Endothelial cell (in vitro differentiated cells): ENCODE measurements at regions not wholly inside any gene's neighbourhood (a gene's known extent, or its start where the extent isn't known, plus 50 kb on each side); places are given as distances from the start of the nearest gene placed in this dataset.

Experiments used
- DNase-seq: peaks from one replicate; pipeline ENCODE4 v3.0.0; 2021; ENCODE audit warnings: low spot score
- H3K27ac Mint-ChIP-seq: one replicate; pipeline ENCODE4 v1.8.0; 2021; ENCODE audit warnings: mixed read lengths, inconsistent platforms; ENCODE audit not compliant: unreplicated experiment
- H3K27me3 Mint-ChIP-seq: one replicate; pipeline ENCODE4 v1.8.0; 2021; ENCODE audit warnings: mild to moderate bottlenecking, moderate library complexity, mixed read lengths, inconsistent platforms; ENCODE audit not compliant: unreplicated experiment
- H3K36me3 Mint-ChIP-seq: one replicate; pipeline ENCODE4 v1.8.0; 2021; ENCODE audit warnings: mild to moderate bottlenecking, low read depth, mixed read lengths, inconsistent platforms; ENCODE audit not compliant: unreplicated experiment
- H3K4me1 Mint-ChIP-seq: one replicate; pipeline ENCODE4 v1.8.0; 2021; ENCODE audit warnings: mild to moderate bottlenecking, mixed read lengths, inconsistent platforms; ENCODE audit not compliant: unreplicated experiment
- H3K4me3 Mint-ChIP-seq: one replicate; pipeline ENCODE4 v1.8.0; 2021; ENCODE audit warnings: mild to moderate bottlenecking, mixed read lengths, inconsistent platforms; ENCODE audit not compliant: unreplicated experiment
- H3K9me3 Mint-ChIP-seq: one replicate; pipeline ENCODE4 v1.8.0; 2021; ENCODE audit warnings: mixed read lengths, inconsistent platforms; ENCODE audit not compliant: unreplicated experiment
- CTCF ChIP-seq: fragments of 200-600 bp; sonication (generic); IDR thresholded peaks from one replicate; pipeline ENCODE4 v1.5.0; 2021; ENCODE audit warnings: antibody characterized with exemption; ENCODE audit not compliant: unreplicated experiment

GRCh38 chr3:4036046-4036445, 236.8 kb downstream of the LRRN1 start:
- DNase-seq: no peak
- no peak overlapping the region for H3K27ac Mint-ChIP-seq
- peaks cover 9% of the 10 kb centered on the region for H3K9me3 Mint-ChIP-seq
- no peak for TF ChIP-seq CTCF
- H3K27me3 Mint-ChIP-seq: peaks cover 1% of the 10 kb centered on the region
- no peaks in the 10 kb centered on the region for H3K4me1 Mint-ChIP-seq
- H3K4me3 Mint-ChIP-seq: no peak overlapping the region
- H3K36me3 Mint-ChIP-seq: no peaks in the 10 kb centered on the region

- Mint-ChIP-seq H3K9me3 (no peaks in the 10 kb centered on the region), H3K27ac (no peak overlapping the region)
- no peak for DNase-seq
Observed at GRCh38 chr3:4038351-4038750, 239.1 kb downstream of the LRRN1 start.

GRCh38 chr3:4042070-4042469, 242.8 kb downstream of the LRRN1 start:
- Mint-ChIP-seq H3K27me3 (no peaks in the 10 kb centered on the region), H3K36me3 (no peaks in the 10 kb centered on the region), H3K4me3 (no peak overlapping the region), H3K4me1 (no peaks in the 10 kb centered on the region), H3K9me3 (no peaks in the 10 kb centered on the region), H3K27ac (no peak overlapping the region)
- TF ChIP-seq CTCF: no peak
- no peak for DNase-seq

More at GRCh38 chr3:4038351-4038750, 239.1 kb downstream of the LRRN1 start:
- Mint-ChIP-seq H3K4me3 (no peak overlapping the region), H3K36me3 (no peaks in the 10 kb centered on the region), H3K4me1 (no peaks in the 10 kb centered on the region), H3K27me3 (no peaks in the 10 kb centered on the region)
- no peak for TF ChIP-seq CTCF

- no peak overlapping the region for H3K27ac Mint-ChIP-seq
- H3K9me3 Mint-ChIP-seq: no peaks in the 10 kb centered on the region
- no peaks in the 10 kb centered on the region for H3K27me3 Mint-ChIP-seq
- DNase-seq: no peak
- H3K36me3 Mint-ChIP-seq: no peaks in the 10 kb centered on the region
- TF ChIP-seq CTCF: no peak
- H3K4me1 Mint-ChIP-seq: no peaks in the 10 kb centered on the region
- H3K4me3 Mint-ChIP-seq: no peak overlapping the region
Observed at GRCh38 chr3:4042869-4043268, 243.6 kb downstream of the LRRN1 start.

- H3K36me3 Mint-ChIP-seq: no peaks in the 10 kb centered on the region
- no peak for DNase-seq
- H3K4me1 Mint-ChIP-seq: no peaks in the 10 kb centered on the region
- no peaks in the 10 kb centered on the region for H3K9me3 Mint-ChIP-seq
- H3K4me3 Mint-ChIP-seq: no peak overlapping the region
- no peak overlapping the region for H3K27ac Mint-ChIP-seq
- TF ChIP-seq CTCF: no peak
- peaks cover under 1% of the 10 kb centered on the region for H3K27me3 Mint-ChIP-seq
Observed at GRCh38 chr3:4043867-4044575, 244.8 kb downstream of the LRRN1 start.
